8988T (cell line): ENCODE measurements at regions not wholly inside any gene's neighbourhood (a gene's known extent, or its start where the extent isn't known, plus 50 kb on each side); places are given as distances from the start of the nearest gene placed in this dataset.
"Not testable (repeated sequence)": the region's sequence is repeated elsewhere in the genome, so short reads cannot be mapped to it uniquely, and the experiment has no call there.

Experiments
- DNase-seq: peaks from one replicate; pipeline ENCODE4 v3.0.0; 2011

GRCh38 chr7:29709002-29709401 is 97.3 kb upstream of the WIPF3 start:
- DNase-seq = not testable (repeated sequence)

GRCh38 chr7:29723127-29723526 is 83.2 kb upstream of the WIPF3 start:
- DNase-seq = not testable (repeated sequence)

- DNase-seq = no peak
These were observed 82.7 kb upstream of the WIPF3 start for GRCh38 chr7:29723599-29723998.

- DNase-seq = not testable (repeated sequence)
These were observed 76.7 kb upstream of the WIPF3 start for GRCh38 chr7:29729534-29730165.

- no peak for DNase-seq
These were observed 72.0 kb upstream of the WIPF3 start for GRCh38 chr7:29734246-29734731.

- not testable (repeated sequence) for DNase-seq
These were observed 58.6 kb upstream of the WIPF3 start for GRCh38 chr7:29747645-29748245.

- DNase-seq = no peak
These were observed 57.8 kb upstream of the WIPF3 start for GRCh38 chr7:29748286-29749099.

GRCh38 chr7:29749701-29750321 is 56.5 kb upstream of the WIPF3 start:
- DNase-seq = no peak

- not testable (repeated sequence) for DNase-seq
These were observed 55.9 kb upstream of the WIPF3 start for GRCh38 chr7:29750373-29750940.

- not testable (repeated sequence) for DNase-seq
These were observed 55.3 kb upstream of the WIPF3 start for GRCh38 chr7:29751012-29751411.

GRCh38 chr7:29754874-29755490 is 51.3 kb upstream of the WIPF3 start:
- no peak for DNase-seq
